Colonic mucosa (tissue), 4 donors: ENCODE measurements at regions not wholly inside any gene's neighbourhood (a gene's known extent, or its start where the extent isn't known, plus 50 kb on each side); places are given as distances from the start of the nearest gene placed in this dataset.

Experiments used
- DNase-seq: peaks from one replicate; pipeline ENCODE4 v3.0.0-alpha.2; 2020
- H3K27ac ChIP-seq: fragments of 200-600 bp; one replicate; pipeline ENCODE4 v1.8.0; 2021
- H3K27me3 ChIP-seq: fragments of 200-600 bp; one replicate; pipeline ENCODE4 v1.8.0; 2021
- H3K36me3 ChIP-seq: fragments of 200-600 bp; one replicate; pipeline ENCODE4 v1.8.0; 2021
- H3K4me1 ChIP-seq: fragments of 200-600 bp; one replicate; pipeline ENCODE4 v1.8.0; 2021; ENCODE audit warnings: mild to moderate bottlenecking
- H3K4me3 ChIP-seq: fragments of 200-600 bp; one replicate; pipeline ENCODE4 v1.8.0; 2021
- H3K9ac ChIP-seq, 2 donors: one replicate each; pipeline ENCODE4 v1.7.0; 2013; ENCODE audit warnings: control low read depth in 2 of 2, low read depth in 2 of 2, low read length in 2 of 2
- H3K9me3 ChIP-seq: fragments of 200-600 bp; one replicate; pipeline ENCODE4 v1.8.0; 2021
- intact Hi-C: fragments of 100-400 bp; cut with DNase I; formaldehyde crosslinking; loops from one replicate; pipeline ENCODE4 v1.14.1; 2022
- TF ChIP-seq, protein P1 (sequence below): fragments of 200-600 bp; IDR thresholded peaks from one replicate; pipeline ENCODE4 v1.8.0; 2022; ENCODE audit warnings: antibody characterized with exemption, mild to moderate bottlenecking
- donor health status: healthy.
- donor health status: DM: no; HTN: no; CAD: no.
- donor health status: DM: no; HTN: no; CAD: no.

DNA sequence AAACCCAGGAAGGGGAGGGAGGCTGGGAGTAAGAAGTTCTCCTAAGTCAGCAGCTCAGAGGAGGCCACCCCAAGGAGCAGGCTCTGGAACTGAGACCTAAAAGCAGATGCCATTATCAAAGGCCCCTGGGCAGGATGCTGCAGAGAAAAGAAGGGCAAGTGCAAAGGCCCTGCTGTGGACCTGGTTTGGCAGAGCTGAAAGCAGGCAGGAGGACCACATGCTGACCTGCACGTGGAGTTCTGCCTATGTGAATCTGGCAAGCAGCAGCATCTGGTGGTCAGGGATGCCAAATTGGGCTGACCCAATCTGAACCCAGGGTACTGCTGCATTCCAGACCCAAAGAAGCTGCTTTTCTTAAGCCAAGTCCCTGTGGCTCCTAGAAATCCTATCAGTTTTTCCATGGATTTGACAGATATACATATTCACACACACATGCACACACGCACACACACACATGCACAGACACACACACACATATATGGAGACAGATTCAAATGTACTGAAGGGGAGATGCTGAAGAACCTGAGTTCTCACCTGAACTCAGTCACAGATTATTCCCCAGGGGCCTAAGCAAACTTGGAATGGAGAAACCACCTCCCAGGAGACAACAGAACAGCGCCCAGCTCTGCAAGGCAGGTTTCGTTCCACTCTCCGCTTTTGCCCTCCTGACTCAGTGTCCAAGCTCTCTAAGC, 119.9 kb downstream of the FOXA2 start:
- Histone ChIP-seq H3K4me3 (no peak overlapping the region), H3K4me1 (no peaks in the 10 kb centered on the region), H3K27ac (no peak overlapping the region), H3K27me3 (no peaks in the 10 kb centered on the region), H3K9me3 (no peaks in the 10 kb centered on the region), H3K36me3 (no peaks in the 10 kb centered on the region), H3K9ac (no peak overlapping the region)
- TF ChIP-seq, protein P1, sequence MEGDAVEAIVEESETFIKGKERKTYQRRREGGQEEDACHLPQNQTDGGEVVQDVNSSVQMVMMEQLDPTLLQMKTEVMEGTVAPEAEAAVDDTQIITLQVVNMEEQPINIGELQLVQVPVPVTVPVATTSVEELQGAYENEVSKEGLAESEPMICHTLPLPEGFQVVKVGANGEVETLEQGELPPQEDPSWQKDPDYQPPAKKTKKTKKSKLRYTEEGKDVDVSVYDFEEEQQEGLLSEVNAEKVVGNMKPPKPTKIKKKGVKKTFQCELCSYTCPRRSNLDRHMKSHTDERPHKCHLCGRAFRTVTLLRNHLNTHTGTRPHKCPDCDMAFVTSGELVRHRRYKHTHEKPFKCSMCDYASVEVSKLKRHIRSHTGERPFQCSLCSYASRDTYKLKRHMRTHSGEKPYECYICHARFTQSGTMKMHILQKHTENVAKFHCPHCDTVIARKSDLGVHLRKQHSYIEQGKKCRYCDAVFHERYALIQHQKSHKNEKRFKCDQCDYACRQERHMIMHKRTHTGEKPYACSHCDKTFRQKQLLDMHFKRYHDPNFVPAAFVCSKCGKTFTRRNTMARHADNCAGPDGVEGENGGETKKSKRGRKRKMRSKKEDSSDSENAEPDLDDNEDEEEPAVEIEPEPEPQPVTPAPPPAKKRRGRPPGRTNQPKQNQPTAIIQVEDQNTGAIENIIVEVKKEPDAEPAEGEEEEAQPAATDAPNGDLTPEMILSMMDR, result no peak
- intact Hi-C loops, result no loop called here
- no peak for DNase-seq

DNA sequence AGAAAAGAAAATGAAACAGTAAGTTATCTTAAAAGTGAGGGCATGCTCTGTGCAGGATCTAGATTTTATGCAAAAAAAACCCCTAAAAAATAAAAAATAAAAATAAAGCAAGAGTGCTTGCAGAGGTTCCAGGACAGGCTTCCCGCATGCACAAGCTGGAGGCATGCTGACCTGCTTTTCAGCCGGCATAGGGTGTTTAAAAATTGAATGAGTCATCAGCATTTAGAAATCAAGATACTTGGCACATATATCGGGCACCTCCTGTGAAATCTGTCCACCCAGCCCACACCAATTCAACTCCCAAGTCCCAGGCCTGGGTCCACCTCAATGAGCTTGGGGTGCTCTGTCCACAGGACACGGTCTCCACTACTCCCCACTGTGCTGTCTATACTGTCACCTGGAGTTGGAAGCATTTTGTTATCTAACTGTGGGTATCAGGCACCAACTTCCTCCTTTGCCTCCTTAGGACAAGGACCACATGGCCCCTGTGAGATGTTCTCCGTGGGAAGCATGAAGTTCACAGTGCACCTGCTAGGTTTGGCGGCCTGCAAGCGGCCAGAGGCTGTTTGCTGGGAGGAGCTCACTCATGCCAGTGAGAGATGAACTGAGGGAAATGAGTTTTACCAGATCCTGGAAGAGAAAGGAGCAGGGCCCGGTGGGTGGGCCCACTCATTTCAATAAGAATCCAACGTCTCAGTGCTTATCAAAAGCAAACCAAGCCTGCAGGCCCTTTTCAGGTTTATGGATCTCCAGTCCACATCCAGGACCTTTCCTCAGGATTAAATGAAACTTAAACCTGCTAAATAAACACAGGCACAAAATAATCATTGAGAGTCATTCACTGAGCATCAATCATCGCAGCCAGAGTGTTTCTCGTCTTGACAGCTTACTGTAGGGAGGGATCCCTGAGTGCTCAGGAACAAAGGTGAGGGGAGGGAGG, 121.1 kb downstream of the FOXA2 start:
- H3K4me3 ChIP-seq, result no peak overlapping the region
- no peaks in the 10 kb centered on the region for H3K4me1 ChIP-seq
- no peak overlapping the region for H3K9ac ChIP-seq
- DNase-seq, result no peak
- no peaks in the 10 kb centered on the region for H3K9me3 ChIP-seq
- H3K27me3 ChIP-seq, result no peaks in the 10 kb centered on the region
- H3K27ac ChIP-seq, result no peak overlapping the region
- TF ChIP-seq, protein P1, result no peak
- no peaks in the 10 kb centered on the region for H3K36me3 ChIP-seq
- intact Hi-C loops, result no loop called here

DNA sequence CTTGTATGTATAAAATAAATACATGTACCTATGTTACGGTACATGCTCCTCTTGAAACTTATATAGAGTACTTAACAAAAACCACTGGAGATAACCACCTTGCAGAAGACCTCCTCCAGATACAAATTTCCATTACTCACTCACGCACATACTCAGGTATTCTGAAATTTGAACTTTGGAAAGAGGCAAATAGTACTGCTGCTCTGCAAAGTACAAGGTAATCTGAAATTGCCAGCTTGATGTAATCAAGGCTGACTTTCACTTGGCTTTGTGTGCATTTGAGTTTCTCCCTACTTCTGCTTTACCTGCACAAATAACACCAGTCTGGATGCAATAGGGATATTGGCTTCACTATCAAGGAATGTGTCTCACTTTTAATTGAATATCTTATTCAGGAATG, 123.6 kb downstream of the FOXA2 start:
- intact Hi-C loops, result no loop called here
- Histone ChIP-seq H3K27ac (no peak overlapping the region), H3K9me3 (no peaks in the 10 kb centered on the region), H3K36me3 (no peaks in the 10 kb centered on the region), H3K27me3 (no peaks in the 10 kb centered on the region), H3K4me3 (no peak overlapping the region), H3K9ac (no peak overlapping the region), H3K4me1 (no peaks in the 10 kb centered on the region)
- TF ChIP-seq, protein P1, result no peak
- no peak for DNase-seq

DNA sequence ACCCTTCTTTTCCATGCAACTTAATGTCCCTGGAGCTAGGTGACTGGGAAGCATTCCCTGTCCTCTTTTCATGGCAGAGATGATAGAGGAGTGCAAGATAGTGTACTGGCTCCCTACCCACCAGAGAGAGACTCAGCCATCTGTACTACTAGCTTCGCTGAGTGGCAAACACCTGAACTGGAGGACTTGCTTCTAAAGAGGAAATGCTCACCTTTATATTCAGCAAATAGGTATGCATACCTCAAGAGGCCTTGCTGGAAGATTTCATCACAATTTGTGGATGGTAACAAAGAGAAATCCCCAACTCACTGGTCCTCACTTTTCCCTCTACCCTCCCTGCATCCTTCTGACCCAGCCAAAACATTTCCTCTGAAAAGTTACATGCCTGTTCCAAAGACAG, 124.1 kb downstream of the FOXA2 start:
- DNase-seq, result no peak
- Histone ChIP-seq H3K4me3 (no peak overlapping the region), H3K4me1 (no peaks in the 10 kb centered on the region), H3K27ac (no peak overlapping the region), H3K27me3 (no peaks in the 10 kb centered on the region), H3K9ac (no peak overlapping the region), H3K9me3 (no peaks in the 10 kb centered on the region), H3K36me3 (no peaks in the 10 kb centered on the region)
- TF ChIP-seq, protein P1, result no peak
- intact Hi-C loops, result no loop called here

DNA sequence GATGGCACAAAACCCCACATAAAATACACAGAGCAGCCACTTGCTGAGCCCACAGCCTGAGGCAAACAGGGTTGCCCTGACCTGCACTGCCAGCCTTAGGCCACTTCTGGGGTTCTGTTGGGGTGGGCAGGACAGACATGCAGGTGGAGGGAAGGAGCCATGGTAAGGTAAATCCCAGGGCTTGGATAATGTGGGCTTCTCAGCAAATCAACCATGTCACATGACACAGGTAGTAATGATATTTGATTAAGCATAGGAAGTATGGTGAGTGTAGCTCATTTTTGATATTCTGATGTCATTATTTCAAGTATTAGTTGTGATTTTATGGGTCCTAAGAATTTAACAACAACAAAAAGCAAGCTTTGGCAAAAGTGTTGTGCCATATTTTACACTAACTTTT, 124.6 kb downstream of the FOXA2 start:
- no peaks in the 10 kb centered on the region for H3K36me3 ChIP-seq
- H3K4me1 ChIP-seq, result no peaks in the 10 kb centered on the region
- no peak overlapping the region for H3K9ac ChIP-seq
- H3K27ac ChIP-seq, result no peak overlapping the region
- no peaks in the 10 kb centered on the region for H3K9me3 ChIP-seq
- TF ChIP-seq, protein P1, result no peak
- intact Hi-C loops, result no loop called here
- H3K27me3 ChIP-seq, result no peaks in the 10 kb centered on the region
- no peak overlapping the region for H3K4me3 ChIP-seq
- no peak for DNase-seq
